Body of pancreas (tissue), 4 donors: ENCODE measurements at regions not wholly inside any gene's neighbourhood (a gene's known extent, or its start where the extent isn't known, plus 50 kb on each side); places are given as distances from the start of the nearest gene placed in this dataset.
"Not testable (repeated sequence)": the region's sequence is repeated elsewhere in the genome, so short reads cannot be mapped to it uniquely, and the experiment has no call there.

ENCODE experiments used
- POLR2A ChIP-seq, 3 donors: fragments of 450-650 bp; IDR thresholded peaks; one replicate each; pipeline ENCODE4 v1.6.1; 2016; ENCODE audit warnings: antibody characterized with exemption in 3 of 3, mild to moderate bottlenecking in 2 of 3
- TF ChIP-seq, protein P1 (sequence below), 7 experiments: fragments of 450-650 bp in 4 of 7; fragments of 200-600 bp in 3 of 7; sonication (generic) in 3 of 7; IDR thresholded peaks; one replicate each; pipeline ENCODE4 v1.5.1; 2016 to 2019; ENCODE audit warnings: antibody characterized with exemption in 7 of 7

DNA sequence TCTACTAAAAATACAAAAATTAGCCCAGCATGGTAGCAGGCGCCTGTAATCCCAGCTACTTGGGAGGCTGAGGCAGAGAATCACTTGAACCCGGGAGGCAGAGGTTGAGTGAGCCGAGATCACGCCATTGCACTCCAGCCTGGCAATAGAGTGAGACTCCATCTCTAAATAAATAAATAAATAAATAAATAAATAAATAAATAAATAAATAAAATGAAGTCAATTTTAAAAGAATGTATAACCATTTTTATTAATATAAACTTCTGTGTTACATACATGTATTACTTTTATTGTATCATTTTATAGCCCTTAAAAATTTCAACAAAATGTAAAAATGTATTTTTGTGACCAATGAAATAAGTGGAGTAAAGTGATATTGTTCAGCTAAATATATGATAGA, 62.5 kb upstream of the S1PR1 start:
- TF ChIP-seq, protein P1, sequence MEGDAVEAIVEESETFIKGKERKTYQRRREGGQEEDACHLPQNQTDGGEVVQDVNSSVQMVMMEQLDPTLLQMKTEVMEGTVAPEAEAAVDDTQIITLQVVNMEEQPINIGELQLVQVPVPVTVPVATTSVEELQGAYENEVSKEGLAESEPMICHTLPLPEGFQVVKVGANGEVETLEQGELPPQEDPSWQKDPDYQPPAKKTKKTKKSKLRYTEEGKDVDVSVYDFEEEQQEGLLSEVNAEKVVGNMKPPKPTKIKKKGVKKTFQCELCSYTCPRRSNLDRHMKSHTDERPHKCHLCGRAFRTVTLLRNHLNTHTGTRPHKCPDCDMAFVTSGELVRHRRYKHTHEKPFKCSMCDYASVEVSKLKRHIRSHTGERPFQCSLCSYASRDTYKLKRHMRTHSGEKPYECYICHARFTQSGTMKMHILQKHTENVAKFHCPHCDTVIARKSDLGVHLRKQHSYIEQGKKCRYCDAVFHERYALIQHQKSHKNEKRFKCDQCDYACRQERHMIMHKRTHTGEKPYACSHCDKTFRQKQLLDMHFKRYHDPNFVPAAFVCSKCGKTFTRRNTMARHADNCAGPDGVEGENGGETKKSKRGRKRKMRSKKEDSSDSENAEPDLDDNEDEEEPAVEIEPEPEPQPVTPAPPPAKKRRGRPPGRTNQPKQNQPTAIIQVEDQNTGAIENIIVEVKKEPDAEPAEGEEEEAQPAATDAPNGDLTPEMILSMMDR (IDR thresholded peaks at IDR 0.05) = not testable (repeated sequence)
- TF ChIP-seq POLR2A (IDR thresholded peaks at IDR 0.05) = not testable (repeated sequence)
